NCI-H748 (cell line): ENCODE measurements at regions not wholly inside any gene's neighbourhood (a gene's known extent, or its start where the extent isn't known, plus 50 kb on each side); places are given as distances from the start of the nearest gene placed in this dataset.
"Not testable (repeated sequence)": the region's sequence is repeated elsewhere in the genome, so short reads cannot be mapped to it uniquely, and the experiment has no call there.

ENCODE experiments used
- DNase-seq: peaks from one replicate; lab custom pipeline; 2025; ENCODE audit not compliant: unreplicated experiment; lab: John Stamatoyannopoulos, UW

- no peak for DNase-seq
Observed at GRCh38 chr13:22993148-22993547, 187.6 kb upstream of the SGCG start.

- DNase-seq: no peak
Observed at GRCh38 chr13:23003446-23003845, 177.3 kb upstream of the SGCG start.

- no peak for DNase-seq
Observed at GRCh38 chr13:23007426-23007825, 173.4 kb upstream of the SGCG start.

GRCh38 chr13:23018143-23018542, 162.6 kb upstream of the SGCG start:
- DNase-seq: no peak

GRCh38 chr13:23020246-23020843, 160.4 kb upstream of the SGCG start:
- DNase-seq: peak; percentile 84

- no peak for DNase-seq
Observed at GRCh38 chr13:23021906-23022305, 158.9 kb upstream of the SGCG start.

- no peak for DNase-seq
Observed at GRCh38 chr13:23022704-23023103, 158.1 kb upstream of the SGCG start.

- DNase-seq: no peak
Observed at GRCh38 chr13:23025864-23026608, 154.7 kb upstream of the SGCG start.

GRCh38 chr13:23039266-23039935, 141.4 kb upstream of the SGCG start:
- DNase-seq: no peak

GRCh38 chr13:23042181-23042580, 138.6 kb upstream of the SGCG start:
- DNase-seq: no peak

GRCh38 chr13:23044906-23045305, 135.9 kb upstream of the SGCG start:
- no peak for DNase-seq

- no peak for DNase-seq
Observed at GRCh38 chr13:23050126-23050525, 130.7 kb upstream of the SGCG start.

GRCh38 chr13:23053711-23054110, 127.1 kb upstream of the SGCG start:
- DNase-seq: not testable (repeated sequence)

- peak; percentile 30 for DNase-seq
Observed at GRCh38 chr13:23059173-23059572, 121.6 kb upstream of the SGCG start.

- DNase-seq: no peak
Observed at GRCh38 chr13:23060959-23061358, 119.8 kb upstream of the SGCG start.

- no peak for DNase-seq
Observed at GRCh38 chr13:23067129-23067528, 113.7 kb upstream of the SGCG start.

GRCh38 chr13:23069566-23069965, 111.2 kb upstream of the SGCG start:
- no peak for DNase-seq

- DNase-seq: peak; percentile 48
Observed at GRCh38 chr13:23074075-23074828, 106.5 kb upstream of the SGCG start.

- no peak for DNase-seq
Observed at GRCh38 chr13:23081220-23081619, 99.6 kb upstream of the SGCG start.

- DNase-seq: no peak
Observed at GRCh38 chr13:23081901-23082300, 98.9 kb upstream of the SGCG start.

GRCh38 chr13:23086968-23087623, 93.7 kb upstream of the SGCG start:
- DNase-seq: no peak
